ENCODE measurements at regions not wholly inside any gene's neighbourhood (a gene's known extent, or its start where the extent isn't known, plus 50 kb on each side); places are given as distances from the start of the nearest gene placed in this dataset.

DNA sequence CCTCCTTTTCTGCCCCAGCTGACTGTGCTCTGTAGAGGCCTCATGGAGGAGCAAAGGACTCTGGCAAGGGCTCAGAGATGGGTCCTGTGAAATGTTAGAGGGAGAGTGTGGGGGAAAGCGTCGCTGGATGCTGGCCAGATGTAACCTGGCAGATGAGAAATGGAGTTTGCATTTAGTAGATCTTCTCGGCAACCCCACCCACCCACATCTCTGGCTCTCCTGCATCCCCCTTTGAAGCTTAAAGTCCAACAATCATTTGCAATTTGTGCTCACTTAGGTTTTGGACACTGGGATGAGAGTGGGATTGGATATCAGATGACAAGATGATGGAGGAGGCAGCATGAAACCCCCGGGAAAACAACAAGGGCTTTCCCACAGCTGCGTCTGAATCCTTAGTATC is 523.6 kb upstream of the MCTP2 start:
- DNase-seq = no peak
- Histone ChIP-seq H3K27me3 (no peaks in the 10 kb centered on the region), H3K36me3 (no peaks in the 10 kb centered on the region), H3K9me3 (no peaks in the 10 kb centered on the region), H3K27ac (no peak overlapping the region), H3K4me1 (no peaks in the 10 kb centered on the region), H3K4me3 (no peak overlapping the region)
- no peak for ATAC-seq
- TF ChIP-seq, protein P1, sequence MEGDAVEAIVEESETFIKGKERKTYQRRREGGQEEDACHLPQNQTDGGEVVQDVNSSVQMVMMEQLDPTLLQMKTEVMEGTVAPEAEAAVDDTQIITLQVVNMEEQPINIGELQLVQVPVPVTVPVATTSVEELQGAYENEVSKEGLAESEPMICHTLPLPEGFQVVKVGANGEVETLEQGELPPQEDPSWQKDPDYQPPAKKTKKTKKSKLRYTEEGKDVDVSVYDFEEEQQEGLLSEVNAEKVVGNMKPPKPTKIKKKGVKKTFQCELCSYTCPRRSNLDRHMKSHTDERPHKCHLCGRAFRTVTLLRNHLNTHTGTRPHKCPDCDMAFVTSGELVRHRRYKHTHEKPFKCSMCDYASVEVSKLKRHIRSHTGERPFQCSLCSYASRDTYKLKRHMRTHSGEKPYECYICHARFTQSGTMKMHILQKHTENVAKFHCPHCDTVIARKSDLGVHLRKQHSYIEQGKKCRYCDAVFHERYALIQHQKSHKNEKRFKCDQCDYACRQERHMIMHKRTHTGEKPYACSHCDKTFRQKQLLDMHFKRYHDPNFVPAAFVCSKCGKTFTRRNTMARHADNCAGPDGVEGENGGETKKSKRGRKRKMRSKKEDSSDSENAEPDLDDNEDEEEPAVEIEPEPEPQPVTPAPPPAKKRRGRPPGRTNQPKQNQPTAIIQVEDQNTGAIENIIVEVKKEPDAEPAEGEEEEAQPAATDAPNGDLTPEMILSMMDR (IDR thresholded peaks at IDR 0.05) = no peak
- 68 to 69% methylated on average over 5 of the region's 5 CpGs for WGBS, 2 donors
- no peak for FAIRE-seq
- intact Hi-C loops (cut with DNase I) = no loop called here

DNA sequence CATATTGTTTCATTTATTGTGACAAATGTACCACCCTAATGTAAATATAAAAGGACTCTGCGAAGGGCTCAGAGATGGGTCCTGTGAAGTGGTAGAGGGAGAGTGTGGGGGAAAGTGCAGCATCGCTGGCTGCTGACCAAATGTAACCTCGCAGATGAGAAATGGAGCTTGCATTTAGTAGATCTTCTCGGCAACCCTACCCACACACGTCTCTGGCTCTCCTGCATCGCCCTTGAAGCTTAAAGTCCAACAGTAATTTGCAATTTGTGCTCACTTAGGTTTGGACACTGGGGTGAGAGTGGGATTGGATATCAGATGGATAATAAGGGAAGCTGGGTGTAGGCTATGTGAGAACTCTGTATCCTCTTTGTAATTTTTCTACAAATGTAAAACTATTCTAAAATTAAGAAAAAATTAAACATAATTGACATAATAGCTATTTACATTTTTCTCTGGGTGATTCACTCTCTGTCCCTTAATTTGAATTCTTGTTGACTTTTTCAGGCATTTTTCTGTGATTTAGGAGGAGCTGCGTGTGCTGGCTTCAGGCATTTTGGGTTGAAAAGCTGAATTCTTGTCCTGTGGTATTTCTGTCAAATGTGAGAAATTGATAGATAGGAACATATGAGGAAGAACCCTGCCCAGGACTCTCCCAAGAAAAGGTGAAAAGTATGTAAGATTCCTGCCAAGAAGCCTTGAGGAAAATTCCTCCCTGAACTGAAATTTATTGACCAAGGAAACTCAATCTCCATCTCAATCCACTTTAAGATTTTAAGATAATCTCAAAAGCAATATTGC is 524.7 kb upstream of the MCTP2 start:
- TF ChIP-seq, protein P1 (IDR thresholded peaks at IDR 0.05) = no peak
- H3K9me3 ChIP-seq = no peaks in the 10 kb centered on the region
- H3K27ac ChIP-seq = no peak overlapping the region
- 73 to 81% methylated on average over 7 of the region's 7 CpGs for WGBS, 2 donors
- no peak overlapping the region for H3K4me3 ChIP-seq
- no peaks in the 10 kb centered on the region for H3K27me3 ChIP-seq
- no peak for ATAC-seq
- intact Hi-C loops (cut with DNase I) = no loop called here
- no peaks in the 10 kb centered on the region for H3K4me1 ChIP-seq
- no peaks in the 10 kb centered on the region for H3K36me3 ChIP-seq
- no peak for DNase-seq
- FAIRE-seq = no peak

DNA sequence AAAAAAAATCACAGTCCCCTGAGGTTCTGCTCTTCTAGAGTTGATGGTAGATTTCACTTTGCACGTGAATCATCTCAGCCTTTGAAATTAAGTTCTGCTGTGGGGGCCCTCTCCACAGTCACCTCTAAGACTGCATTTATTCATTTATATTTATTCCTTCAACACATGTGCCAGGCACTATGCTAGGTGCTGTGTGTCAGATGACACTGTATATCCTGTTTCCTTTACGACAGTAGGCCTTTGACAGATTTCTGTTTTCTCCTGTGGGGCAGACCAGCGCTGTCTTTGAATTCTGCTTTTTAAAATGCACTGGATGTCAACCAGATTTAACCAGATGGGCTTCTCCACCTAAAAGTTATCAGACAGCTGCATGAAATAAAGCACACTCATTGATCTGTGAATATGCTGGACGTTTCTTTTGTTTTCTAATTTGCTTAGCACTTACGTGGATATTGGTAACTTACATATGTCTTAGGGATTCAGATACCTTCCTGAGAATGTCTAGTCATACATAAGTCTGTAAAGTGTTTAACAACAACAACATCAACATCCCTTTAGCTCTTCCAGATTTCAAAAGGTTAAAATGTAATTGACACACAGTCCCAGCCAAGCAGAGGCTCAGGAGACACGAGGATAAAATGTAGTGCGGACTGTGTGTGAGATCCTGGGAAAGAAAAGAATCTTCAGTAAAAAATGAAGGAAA is 525.5 kb upstream of the MCTP2 start:
- DNase-seq (no peak), FAIRE-seq (no peak), ATAC-seq (no peak)
- H3K27me3 ChIP-seq = no peaks in the 10 kb centered on the region
- TF ChIP-seq, protein P1 (IDR thresholded peaks at IDR 0.05) = no peak
- H3K4me1 ChIP-seq = no peaks in the 10 kb centered on the region
- no peak overlapping the region for H3K4me3 ChIP-seq
- no peaks in the 10 kb centered on the region for H3K36me3 ChIP-seq
- no peaks in the 10 kb centered on the region for H3K9me3 ChIP-seq
- 71 to 80% methylated on average over 7 of the region's 7 CpGs for WGBS, 2 donors
- H3K27ac ChIP-seq = no peak overlapping the region
- intact Hi-C loops (cut with DNase I) = no loop called here

DNA sequence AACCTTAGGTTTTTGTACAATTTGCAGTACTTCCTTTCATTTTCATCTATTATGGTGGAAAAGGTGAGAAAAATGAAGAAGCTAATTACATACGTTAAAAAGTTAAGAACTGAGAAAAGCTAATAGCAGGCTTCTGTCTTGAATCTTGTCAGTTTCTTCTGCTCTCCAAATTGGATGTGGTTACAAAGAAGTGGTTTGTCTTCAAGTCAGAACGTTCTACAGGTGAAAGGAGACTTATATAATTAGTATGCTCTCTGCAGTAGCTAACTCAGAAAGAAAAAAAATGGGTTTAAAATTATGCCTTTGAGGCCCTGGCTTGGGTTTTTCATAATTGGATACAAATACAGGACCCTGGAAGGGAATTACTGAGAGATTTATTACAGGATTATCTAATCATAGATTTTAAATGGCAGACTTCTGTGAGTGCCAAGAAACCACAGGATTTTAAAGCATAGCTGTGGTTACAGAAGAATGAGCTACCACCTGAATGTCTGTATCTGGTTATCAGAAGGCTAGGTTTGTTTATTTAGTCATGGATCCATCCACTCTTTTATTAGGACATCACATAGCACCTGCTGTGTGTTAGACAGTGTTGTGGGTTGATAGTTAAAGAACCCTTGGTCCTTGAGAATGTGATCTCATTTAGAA is 528.1 kb upstream of the MCTP2 start:
- H3K4me1 ChIP-seq = no peaks in the 10 kb centered on the region
- 56 to 57% methylated on average over 2 of the region's 2 CpGs for WGBS, 2 donors
- intact Hi-C loops (cut with DNase I) = no loop called here
- TF ChIP-seq, protein P1 (IDR thresholded peaks at IDR 0.05) = no peak
- ATAC-seq = no peak
- DNase-seq = no peak
- no peak for FAIRE-seq
- no peak overlapping the region for H3K4me3 ChIP-seq
- no peaks in the 10 kb centered on the region for H3K9me3 ChIP-seq
- H3K27me3 ChIP-seq = no peaks in the 10 kb centered on the region
- H3K27ac ChIP-seq = no peak overlapping the region
- H3K36me3 ChIP-seq = no peaks in the 10 kb centered on the region
